ENCODE measurements at regions not wholly inside any gene's neighbourhood (a gene's known extent, or its start where the extent isn't known, plus 50 kb on each side); places are given as distances from the start of the nearest gene placed in this dataset.

- BruUV-seq (replicated peaks): no TSS peak
- ChIA-PET POLR2A (no interaction called here), CTCF (no interaction called here), RAD21 (ENCODE audit: low non-redundant PET in 1 of 2, low total read pairs in 2 of 2, uncharacterized antibody in 2 of 2, unreplicated experiment in 2 of 2) (no interaction called here)
- Histone ChIP-seq H3K9me2 (ENCODE audit: insufficient read depth) (no peaks in the 10 kb centered on the region), H3K27ac (ENCODE audit: low read depth, low read length) (no peak overlapping the region), H3K79me2 (ENCODE audit: insufficient read depth, low read length) (no peaks in the 10 kb centered on the region), H3K4me2 (ENCODE audit: low read length) (no peak overlapping the region), H3K4me3 (replicated peaks in 1 of 2; ENCODE audit: low read depth in 1 of 2, low read length in 2 of 2) (no peak overlapping the region), H3K36me3 (ENCODE audit: control insufficient read depth in 1 of 2, insufficient read depth in 2 of 2, low read length in 2 of 2) (no peaks in the 10 kb centered on the region), H2AFZ (ENCODE audit: low read depth, low read length, poor library complexity, severe bottlenecking) (no peak overlapping the region), H4K20me1 (ENCODE audit: insufficient read depth) (no peaks in the 10 kb centered on the region), H3K4me1 (ENCODE audit: control insufficient read depth in 1 of 2, insufficient read depth in 2 of 2, low read length in 2 of 2) (no peaks in the 10 kb centered on the region), H3K27me3 (ENCODE audit: insufficient read depth, low read length) (no peaks in the 10 kb centered on the region), H3K9me3 (ENCODE audit: control insufficient read depth in 1 of 2, insufficient read depth in 1 of 2, low read depth in 1 of 2, low read length in 2 of 2) (no peaks in the 10 kb centered on the region), H3K9ac (ENCODE audit: low read length) (no peak overlapping the region)
- ATAC-seq: no peak
- DNase-seq (ENCODE audit: low read depth, low spot score): no peak
- TF ChIP-seq ZFX (IDR thresholded peaks at IDR 0.05) (no peak), REST (IDR thresholded peaks at IDR 0.05; ENCODE audit: low read depth) (no peak), EZH2 (IDR thresholded peaks at IDR 0.05) (no peak), POLR2A (IDR thresholded peaks at IDR 0.05; ENCODE audit: borderline replicate concordance, extremely low read depth, insufficient read depth, insufficient read length) (no peak), EZH2phosphoT487 (IDR thresholded peaks at IDR 0.05; ENCODE audit: borderline replicate concordance) (no peak), SP1 (IDR thresholded peaks at IDR 0.05; ENCODE audit: low read depth) (no peak), ELF1 (IDR thresholded peaks at IDR 0.05; ENCODE audit: borderline replicate concordance, low read depth) (no peak), ATF3 (IDR thresholded peaks at IDR 0.05) (no peak), ZBTB33 (IDR thresholded peaks at IDR 0.05; ENCODE audit: extremely low read depth, insufficient replicate concordance, low read length) (no peak), RAD21 (IDR thresholded peaks at IDR 0.05; ENCODE audit: low read depth) (no peak), ZNF274 (IDR thresholded peaks at IDR 0.05; ENCODE audit: low read depth, low read length) (no peak)
- intact Hi-C loops (cut with micrococcal nuclease): no loop called here
Observed at GRCh38 chr5:130708754-130709153, 456.3 kb downstream of the HINT1 start.

Data from HCT116 (cell line).